Keratinocyte (primary cell): ENCODE measurements at regions not wholly inside any gene's neighbourhood (a gene's known extent, or its start where the extent isn't known, plus 50 kb on each side); places are given as distances from the start of the nearest gene placed in this dataset.

Experiments
- DNase-seq: peaks from one replicate; pipeline ENCODE4 v3.0.0-alpha.2; 2011; ENCODE audit warnings: low read depth, missing footprints, low spot score
- FAIRE-seq: peaks from 2 replicates; lab custom pipeline; 2011; peaks lifted over from hg19 to GRCh38; lab: Jason Lieb, UNC
- H2AFZ ChIP-seq: 2 replicates; pipeline ENCODE4 v1.6.0; 2012; ENCODE audit warnings: low read length, control low read depth, inconsistent platforms; ENCODE audit not compliant: control insufficient read depth
- H3K27ac ChIP-seq: 2 replicates; pipeline ENCODE4 v1.5.1; 2011; ENCODE audit warnings: low read length; ENCODE audit not compliant: control insufficient read depth, insufficient read depth
- H3K27me3 ChIP-seq: 3 replicates; pipeline ENCODE4 v1.6.0; 2011; ENCODE audit warnings: low read length; ENCODE audit not compliant: control insufficient read depth, insufficient read depth; ENCODE audit errors: extremely low read depth
- H3K36me3 ChIP-seq, 2 experiments: 2 replicates in 1 of 2; 3 replicates in 1 of 2; pipeline ENCODE4 v1.5.1; 2011; ENCODE audit warnings: low read length in 2 of 2, mild to moderate bottlenecking in 1 of 2; ENCODE audit not compliant: control insufficient read depth in 2 of 2, insufficient read depth in 2 of 2; ENCODE audit errors: extremely low read depth in 1 of 2
- H3K4me1 ChIP-seq: 3 replicates; pipeline ENCODE4 v1.5.1; 2011; ENCODE audit warnings: low read length; ENCODE audit not compliant: control insufficient read depth, insufficient read depth; ENCODE audit errors: extremely low read depth
- H3K4me2 ChIP-seq: 3 replicates; pipeline ENCODE4 v1.6.0; 2011; ENCODE audit warnings: low read depth, low read length; ENCODE audit not compliant: control insufficient read depth, insufficient read depth; ENCODE audit errors: extremely low read depth
- H3K4me3 ChIP-seq, 3 experiments: fragments of 200-600 bp in 1 of 3; sonication (generic) in 1 of 3; 2 replicates in 2 of 3; 3 replicates in 1 of 3; pipeline ENCODE4 v1.5.1; 2011 to 2016; ENCODE audit warnings: low read length in 3 of 3, mild to moderate bottlenecking in 3 of 3, control low read depth in 2 of 3, inconsistent platforms in 1 of 3, low read depth in 1 of 3, mixed read lengths in 1 of 3, mixed run types in 1 of 3, moderate library complexity in 1 of 3; ENCODE audit not compliant: control insufficient read depth in 2 of 3, insufficient read depth in 2 of 3; ENCODE audit errors: extremely low read depth in 1 of 3
- H3K79me2 ChIP-seq: 2 replicates; pipeline ENCODE4 v1.6.0; 2012; ENCODE audit warnings: low read length; ENCODE audit not compliant: control insufficient read depth, insufficient read depth
- H3K9ac ChIP-seq: 3 replicates; pipeline ENCODE4 v1.6.0; 2011; ENCODE audit warnings: low read length; ENCODE audit not compliant: control insufficient read depth, insufficient read depth; ENCODE audit errors: extremely low read depth
- H3K9me1 ChIP-seq: 3 replicates; pipeline ENCODE4 v1.6.0; 2011; ENCODE audit warnings: low read length; ENCODE audit not compliant: control insufficient read depth, insufficient read depth; ENCODE audit errors: extremely low read depth
- H3K9me3 ChIP-seq: 2 replicates; pipeline ENCODE4 v1.5.1; 2012; ENCODE audit warnings: low read depth, low read length; ENCODE audit not compliant: control insufficient read depth
- H4K20me1 ChIP-seq: 3 replicates; pipeline ENCODE4 v1.6.0; 2011; ENCODE audit warnings: low read length; ENCODE audit not compliant: control insufficient read depth, insufficient read depth; ENCODE audit errors: extremely low read depth
- EZH2 ChIP-seq: IDR thresholded peaks from one replicate; pipeline ENCODE4 v1.6.1; 2012; ENCODE audit warnings: inconsistent platforms, mild to moderate bottlenecking, low read length, moderate library complexity
- dilution Hi-C: fragments of 300-500 bp; cut with MboI; formaldehyde crosslinking; loops from one replicate; pipeline ENCODE4 v1.7.0; 2020; ENCODE audit warnings: low sequenced_read_pairs; ENCODE audit not compliant: extremely low pct_ligation_motif_present
- TF ChIP-seq, protein P1 (sequence below), 3 experiments: IDR thresholded peaks in 1 of 3; conservative IDR thresholded peaks in 1 of 3; optimal IDR thresholded peaks in 1 of 3; 2 replicates in 2 of 3; 3 replicates in 1 of 3; pipeline versions ENCODE3 to v1.5.1; 2011; ENCODE audit warnings: low read length in 3 of 3, mild to moderate bottlenecking in 3 of 3, moderate library complexity in 2 of 3, control low read depth in 1 of 3, inconsistent platforms in 1 of 3; ENCODE audit not compliant: insufficient read depth in 2 of 3; ENCODE audit errors: extremely low read depth in 1 of 3

GRCh38 chr16:48972236-48972635, 309.4 kb downstream of the CBLN1 start:
- Histone ChIP-seq H3K27ac (peak overlapping the region; percentile 34), H3K27me3 (no peaks in the 10 kb centered on the region), H4K20me1 (no peaks in the 10 kb centered on the region), H3K36me3 (no peaks in the 10 kb centered on the region), H3K79me2 (no peaks in the 10 kb centered on the region), H3K9me1 (no peaks in the 10 kb centered on the region), H3K4me3 (no peak overlapping the region), H3K4me2 (peak overlapping the region; percentile 22), H3K4me1 (peaks cover 23% of the 10 kb centered on the region), H3K9me3 (no peaks in the 10 kb centered on the region), H3K9ac (no peak overlapping the region), H2AFZ (no peak overlapping the region)
- DNase-seq (no peak), FAIRE-seq (no peak)
- TF ChIP-seq, protein P1, sequence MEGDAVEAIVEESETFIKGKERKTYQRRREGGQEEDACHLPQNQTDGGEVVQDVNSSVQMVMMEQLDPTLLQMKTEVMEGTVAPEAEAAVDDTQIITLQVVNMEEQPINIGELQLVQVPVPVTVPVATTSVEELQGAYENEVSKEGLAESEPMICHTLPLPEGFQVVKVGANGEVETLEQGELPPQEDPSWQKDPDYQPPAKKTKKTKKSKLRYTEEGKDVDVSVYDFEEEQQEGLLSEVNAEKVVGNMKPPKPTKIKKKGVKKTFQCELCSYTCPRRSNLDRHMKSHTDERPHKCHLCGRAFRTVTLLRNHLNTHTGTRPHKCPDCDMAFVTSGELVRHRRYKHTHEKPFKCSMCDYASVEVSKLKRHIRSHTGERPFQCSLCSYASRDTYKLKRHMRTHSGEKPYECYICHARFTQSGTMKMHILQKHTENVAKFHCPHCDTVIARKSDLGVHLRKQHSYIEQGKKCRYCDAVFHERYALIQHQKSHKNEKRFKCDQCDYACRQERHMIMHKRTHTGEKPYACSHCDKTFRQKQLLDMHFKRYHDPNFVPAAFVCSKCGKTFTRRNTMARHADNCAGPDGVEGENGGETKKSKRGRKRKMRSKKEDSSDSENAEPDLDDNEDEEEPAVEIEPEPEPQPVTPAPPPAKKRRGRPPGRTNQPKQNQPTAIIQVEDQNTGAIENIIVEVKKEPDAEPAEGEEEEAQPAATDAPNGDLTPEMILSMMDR (optimal IDR thresholded peaks at IDR 0.05 in 1 of 3, IDR thresholded peaks at IDR 0.05 in 1 of 3, conservative IDR thresholded peaks at IDR 0.05 in 1 of 3; ENCODE audit: extremely low read depth in 1 of 3, insufficient read depth in 2 of 3, low read length in 3 of 3): no peak
- TF ChIP-seq EZH2: no peak
- dilution Hi-C loops: no loop called here

- H4K20me1 ChIP-seq: no peaks in the 10 kb centered on the region
- H3K36me3 ChIP-seq: no peaks in the 10 kb centered on the region
- TF ChIP-seq EZH2: no peak
- TF ChIP-seq, protein P1 (optimal IDR thresholded peaks at IDR 0.05 in 1 of 3, IDR thresholded peaks at IDR 0.05 in 1 of 3, conservative IDR thresholded peaks at IDR 0.05 in 1 of 3; ENCODE audit: extremely low read depth in 1 of 3, insufficient read depth in 2 of 3, low read length in 3 of 3): no peak
- FAIRE-seq (peak; percentile 93), DNase-seq (peak; percentile 90)
- H3K4me1 ChIP-seq: peaks cover 23% of the 10 kb centered on the region
- peak overlapping the region; percentile 22 for H3K4me2 ChIP-seq
- H2AFZ ChIP-seq: peak overlapping the region; percentile 11
- H3K4me3 ChIP-seq: peak overlapping the region in 1 of 3 experiments; percentile 7
- dilution Hi-C loops: no loop called here
- peak overlapping the region; percentile 34 for H3K27ac ChIP-seq
- peak overlapping the region; percentile 5 for H3K9ac ChIP-seq
- H3K9me3 ChIP-seq: no peaks in the 10 kb centered on the region
- H3K79me2 ChIP-seq: no peaks in the 10 kb centered on the region
- H3K9me1 ChIP-seq: no peaks in the 10 kb centered on the region
- H3K27me3 ChIP-seq: no peaks in the 10 kb centered on the region
These were observed 310.0 kb downstream of the CBLN1 start for GRCh38 chr16:48971571-48972077.
